Islet precursor cell (in vitro differentiated cells): ENCODE measurements at regions not wholly inside any gene's neighbourhood (a gene's known extent, or its start where the extent isn't known, plus 50 kb on each side); places are given as distances from the start of the nearest gene placed in this dataset.

Source experiments
- DNase-seq: peaks from one replicate; pipeline ENCODE4 v3.0.0-alpha.2; 2018

DNA sequence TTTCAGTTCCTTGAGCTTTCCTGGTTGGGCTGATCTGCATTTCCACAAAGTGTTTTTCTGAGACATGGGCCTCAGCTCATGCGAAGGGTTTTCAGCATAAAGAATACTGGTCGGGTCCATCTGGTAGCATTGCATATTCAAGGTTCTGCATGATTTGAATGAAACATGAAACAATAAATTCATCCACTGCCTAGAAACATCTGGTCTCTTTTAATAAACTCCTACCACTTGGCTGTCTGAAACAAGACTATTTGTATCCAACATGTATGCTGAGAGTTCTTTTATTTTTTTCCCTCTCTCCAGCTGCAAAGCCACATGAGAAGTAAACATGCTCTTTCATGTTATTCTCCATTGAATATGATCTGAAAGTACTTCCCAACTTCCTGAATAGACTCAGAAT, 314.9 kb upstream of the SOX11 start:
- no peak for DNase-seq

DNA sequence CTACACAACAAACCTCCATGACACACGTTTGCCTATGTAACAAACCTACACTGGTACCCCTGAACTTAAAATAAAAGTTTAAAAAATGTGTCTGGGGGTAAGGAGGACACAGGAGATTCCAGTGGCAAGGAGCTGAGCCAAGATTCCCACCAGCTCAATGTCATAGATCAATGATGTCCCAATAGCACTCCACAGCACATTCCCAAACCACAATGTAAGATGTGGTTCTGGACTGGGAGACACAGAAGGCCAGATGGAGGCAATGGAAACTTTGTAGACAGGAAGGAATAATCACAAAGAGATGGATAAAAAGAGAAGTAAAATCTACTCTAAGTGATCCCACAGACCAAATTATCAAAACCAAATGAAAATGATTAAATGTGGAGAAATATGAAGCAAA, 312.4 kb upstream of the SOX11 start:
- DNase-seq: no peak

GRCh38 chr2:5385596-5385995, 306.6 kb upstream of the SOX11 start:
- no peak for DNase-seq

- DNase-seq: no peak
Observed at GRCh38 chr2:5387406-5387805, 304.8 kb upstream of the SOX11 start.

- DNase-seq: no peak
Observed at GRCh38 chr2:5389740-5390139, 302.4 kb upstream of the SOX11 start.

GRCh38 chr2:5391362-5391761, 300.8 kb upstream of the SOX11 start:
- no peak for DNase-seq

GRCh38 chr2:5392658-5393057, 299.5 kb upstream of the SOX11 start:
- no peak for DNase-seq

GRCh38 chr2:5393474-5393873, 298.7 kb upstream of the SOX11 start:
- DNase-seq: no peak

GRCh38 chr2:5394223-5394622, 298.0 kb upstream of the SOX11 start:
- no peak for DNase-seq

- DNase-seq: no peak
Observed at GRCh38 chr2:5401115-5401657, 291.0 kb upstream of the SOX11 start.

DNA sequence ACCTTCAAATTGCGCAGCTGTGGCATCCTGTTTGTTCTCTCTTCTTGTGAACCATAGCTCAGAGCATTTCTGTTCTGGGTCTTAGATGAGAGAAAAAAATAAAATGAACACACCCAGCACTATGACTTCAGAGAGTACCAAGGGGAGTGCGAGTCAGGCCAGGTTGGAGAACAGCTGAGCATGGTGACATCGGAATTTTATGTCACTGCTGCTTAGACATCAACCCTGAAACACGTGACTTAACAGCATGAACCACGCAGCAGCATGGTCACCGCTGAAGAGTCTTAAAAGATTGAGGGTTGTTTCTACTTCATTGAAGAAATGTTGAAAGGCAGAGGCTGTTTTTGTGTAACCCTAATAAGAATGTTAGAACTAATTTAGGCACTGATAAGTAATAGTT, 288.8 kb upstream of the SOX11 start:
- no peak for DNase-seq

- DNase-seq: no peak
Observed at GRCh38 chr2:5409898-5410381, 282.2 kb upstream of the SOX11 start.

DNA sequence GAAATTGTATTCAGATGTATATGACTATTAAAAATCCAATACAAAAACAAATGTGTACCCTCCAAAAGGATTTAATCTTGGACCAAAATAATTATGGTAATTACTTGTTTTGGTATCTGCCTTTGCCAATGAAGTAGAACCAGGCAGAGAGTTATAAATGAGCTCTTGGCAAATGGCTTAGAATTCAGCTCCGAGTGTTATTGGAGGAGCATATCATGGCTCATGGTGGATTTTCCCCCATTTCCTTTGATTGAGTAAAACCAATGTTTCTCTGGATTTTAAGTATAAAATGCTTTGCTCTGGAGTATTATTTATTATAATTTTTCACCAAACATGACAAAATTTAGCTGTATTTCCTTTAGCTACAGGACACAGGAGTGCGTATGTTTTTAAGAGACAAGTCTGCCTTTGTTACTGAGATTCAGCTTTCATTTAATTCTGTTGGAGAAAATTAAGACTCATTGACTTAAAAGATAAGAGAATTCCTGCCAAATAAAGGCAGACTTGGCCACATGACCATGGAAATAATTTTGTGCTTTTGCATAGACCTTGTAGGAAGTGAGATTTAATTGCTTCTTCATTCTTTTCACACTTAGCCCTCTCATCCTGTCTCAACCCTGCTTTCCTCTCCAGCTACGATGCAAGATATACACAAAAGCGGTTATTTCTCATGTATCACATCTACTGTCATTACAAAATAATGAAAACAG, 281.0 kb upstream of the SOX11 start:
- no peak for DNase-seq

GRCh38 chr2:5412001-5412400, 280.2 kb upstream of the SOX11 start:
- no peak for DNase-seq

DNA sequence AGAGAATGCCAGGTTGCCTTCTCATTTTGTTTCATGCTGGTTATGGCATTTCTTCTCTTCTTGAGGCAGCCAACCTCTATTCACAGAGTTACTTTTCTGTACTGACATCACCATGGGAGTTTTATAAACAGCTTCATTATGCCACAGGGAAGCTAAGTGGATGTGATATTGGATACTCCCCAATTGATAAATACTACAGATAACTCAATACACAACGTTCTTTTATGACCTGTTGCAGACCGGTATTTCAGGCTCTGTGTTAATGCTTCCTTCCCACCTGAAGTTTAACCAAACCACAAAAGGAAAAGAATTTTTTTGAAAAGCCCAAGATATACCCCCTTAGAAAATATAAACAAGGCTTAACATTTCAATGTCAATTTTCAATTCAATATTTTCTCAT, 258.3 kb upstream of the SOX11 start:
- DNase-seq: no peak

- DNase-seq: no peak
Observed at GRCh38 chr2:5437375-5437774, 254.8 kb upstream of the SOX11 start.

GRCh38 chr2:5440174-5440573, 252.0 kb upstream of the SOX11 start:
- DNase-seq: no peak

GRCh38 chr2:5442736-5443135, 249.4 kb upstream of the SOX11 start:
- DNase-seq: no peak

DNA sequence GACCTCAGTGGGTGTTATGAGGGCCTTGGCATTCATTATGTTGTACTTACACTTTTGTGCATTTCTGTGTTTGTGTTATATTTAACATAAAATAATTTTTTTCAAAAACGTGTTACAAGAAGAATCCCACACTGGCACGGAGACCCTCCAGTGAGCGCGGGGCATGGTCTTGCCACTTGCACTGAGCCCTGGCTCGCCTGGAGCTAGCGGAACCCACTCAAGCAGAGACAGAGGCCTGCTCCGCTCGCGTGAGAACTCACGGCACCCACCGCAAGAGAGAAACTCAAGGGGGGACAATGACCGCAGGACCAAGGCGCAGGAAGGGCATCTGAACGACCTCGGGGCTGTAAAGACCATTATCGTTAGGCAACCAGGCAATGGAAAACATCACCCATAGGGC, 248.0 kb upstream of the SOX11 start:
- DNase-seq: no peak

- DNase-seq: no peak
Observed at GRCh38 chr2:5444854-5445253, 247.3 kb upstream of the SOX11 start.

GRCh38 chr2:5449867-5450266, 242.3 kb upstream of the SOX11 start:
- no peak for DNase-seq

DNA sequence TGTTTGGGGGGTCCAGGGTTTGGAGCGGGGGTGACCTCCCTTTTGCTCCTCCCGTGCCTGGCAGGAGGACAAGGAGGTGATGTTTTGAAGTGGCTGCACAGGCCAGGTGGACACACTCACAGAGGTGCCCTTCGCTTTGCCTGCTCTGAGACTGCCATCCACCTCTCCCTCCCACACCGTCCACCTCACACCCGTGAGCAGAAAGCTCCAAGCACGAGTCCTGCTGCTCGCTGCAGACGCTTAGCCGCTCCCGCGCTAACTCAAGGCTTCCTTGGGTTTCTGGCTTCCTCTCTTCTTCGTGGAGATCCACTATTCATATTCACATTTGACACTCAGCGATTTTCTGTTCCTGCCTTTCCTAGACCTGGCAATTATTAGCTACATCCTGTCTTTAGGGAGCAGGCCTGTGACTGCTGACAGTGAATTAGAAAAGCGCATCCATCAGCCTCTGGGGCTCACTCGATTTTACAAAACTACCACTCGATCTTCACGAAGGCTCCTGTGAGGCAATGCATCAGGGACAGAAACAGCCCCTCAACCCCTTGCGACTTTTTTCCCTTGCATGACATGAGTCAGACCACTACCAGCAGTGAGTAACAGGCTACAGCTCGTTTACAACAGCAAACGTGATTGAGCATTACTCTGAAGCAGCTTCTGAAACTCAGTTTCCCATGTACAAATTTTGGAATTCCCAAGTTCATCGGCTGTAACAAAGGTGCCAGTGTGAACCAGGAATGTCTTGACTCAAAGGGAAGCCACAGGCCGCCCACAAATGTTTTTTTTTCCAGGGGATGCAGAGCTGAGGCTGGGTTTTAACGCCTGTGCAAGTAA, 238.7 kb upstream of the SOX11 start:
- DNase-seq: peak; percentile 79

DNA sequence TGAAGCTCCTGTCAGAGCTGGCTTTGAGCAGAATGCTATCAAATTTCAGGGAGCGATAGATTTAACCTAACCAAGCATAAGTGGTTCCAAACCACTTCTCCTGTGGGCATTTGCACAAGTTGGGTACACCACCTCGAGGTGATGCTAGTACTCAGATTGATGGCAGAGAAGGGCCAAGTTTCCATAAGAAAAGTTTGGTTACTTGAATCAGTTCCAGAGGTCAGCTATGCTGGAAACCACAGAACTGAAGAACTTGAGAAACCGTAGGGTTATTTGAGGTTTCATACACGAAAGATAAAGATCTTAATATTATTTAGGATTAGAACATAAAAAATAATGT, 238.2 kb upstream of the SOX11 start:
- DNase-seq: no peak

- no peak for DNase-seq
Observed at GRCh38 chr2:5459041-5459440, 233.1 kb upstream of the SOX11 start.
